Fibroblast of mammary gland (primary cell): ENCODE measurements at regions not wholly inside any gene's neighbourhood (a gene's known extent, or its start where the extent isn't known, plus 50 kb on each side); places are given as distances from the start of the nearest gene placed in this dataset.
"Not testable (repeated sequence)": the region's sequence is repeated elsewhere in the genome, so short reads cannot be mapped to it uniquely, and the experiment has no call there.

Source experiments
- DNase-seq: peaks from one replicate; pipeline ENCODE4 v3.0.0-alpha.2; 2010; ENCODE audit warnings: low read depth
- H3K4me3 ChIP-seq: 2 replicates; pipeline ENCODE4 v1.5.1; 2011; ENCODE audit warnings: low read depth, mild to moderate bottlenecking, low read length, moderate library complexity; ENCODE audit not compliant: control insufficient read depth
- TF ChIP-seq, protein P1 (sequence below): conservative IDR thresholded peaks from 2 replicates; pipeline ENCODE4 v1.5.1; 2011; ENCODE audit warnings: low read depth, low read length, inconsistent platforms; ENCODE audit not compliant: control insufficient read depth, insufficient read depth

DNA sequence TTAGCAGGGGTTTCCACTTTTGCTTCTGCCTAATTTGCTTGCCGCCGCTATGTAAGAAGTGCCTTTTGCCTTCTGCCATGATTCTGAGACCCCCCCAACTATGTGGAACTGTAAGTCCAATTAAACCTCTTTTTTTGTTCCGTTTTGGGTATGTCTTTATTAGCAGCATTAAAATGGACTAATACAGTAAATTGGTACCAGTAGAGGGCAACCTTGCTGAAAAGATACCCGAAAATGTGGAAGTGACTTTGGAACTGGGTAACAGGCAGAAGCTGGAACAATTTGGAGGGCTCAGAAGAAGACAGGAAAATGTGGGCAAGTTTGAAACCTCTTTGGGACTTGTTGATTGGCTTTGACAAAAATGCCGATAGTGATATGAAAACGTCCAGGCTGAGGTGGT lies 216.1 kb upstream of the FSIP2 start:
- TF ChIP-seq, protein P1, sequence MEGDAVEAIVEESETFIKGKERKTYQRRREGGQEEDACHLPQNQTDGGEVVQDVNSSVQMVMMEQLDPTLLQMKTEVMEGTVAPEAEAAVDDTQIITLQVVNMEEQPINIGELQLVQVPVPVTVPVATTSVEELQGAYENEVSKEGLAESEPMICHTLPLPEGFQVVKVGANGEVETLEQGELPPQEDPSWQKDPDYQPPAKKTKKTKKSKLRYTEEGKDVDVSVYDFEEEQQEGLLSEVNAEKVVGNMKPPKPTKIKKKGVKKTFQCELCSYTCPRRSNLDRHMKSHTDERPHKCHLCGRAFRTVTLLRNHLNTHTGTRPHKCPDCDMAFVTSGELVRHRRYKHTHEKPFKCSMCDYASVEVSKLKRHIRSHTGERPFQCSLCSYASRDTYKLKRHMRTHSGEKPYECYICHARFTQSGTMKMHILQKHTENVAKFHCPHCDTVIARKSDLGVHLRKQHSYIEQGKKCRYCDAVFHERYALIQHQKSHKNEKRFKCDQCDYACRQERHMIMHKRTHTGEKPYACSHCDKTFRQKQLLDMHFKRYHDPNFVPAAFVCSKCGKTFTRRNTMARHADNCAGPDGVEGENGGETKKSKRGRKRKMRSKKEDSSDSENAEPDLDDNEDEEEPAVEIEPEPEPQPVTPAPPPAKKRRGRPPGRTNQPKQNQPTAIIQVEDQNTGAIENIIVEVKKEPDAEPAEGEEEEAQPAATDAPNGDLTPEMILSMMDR, result no peak
- no peak for DNase-seq

DNA sequence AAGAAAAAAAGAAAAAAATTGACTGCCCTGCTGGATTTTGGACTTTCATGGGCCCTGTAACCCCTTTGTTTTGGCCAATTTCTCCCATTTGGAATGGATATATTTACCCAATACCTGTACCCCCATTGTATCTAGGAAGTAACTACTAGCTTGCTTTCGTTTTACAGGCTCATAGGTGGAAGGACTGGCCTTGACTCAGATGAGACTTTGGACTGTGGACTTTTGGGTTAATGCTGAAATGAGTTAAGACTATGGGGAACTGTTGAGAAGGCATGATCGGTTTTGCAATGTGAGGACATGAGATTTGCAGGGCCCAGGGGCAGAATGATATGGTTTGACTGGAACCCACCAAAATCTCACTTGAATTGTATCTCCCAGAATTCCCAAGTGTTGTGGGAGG lies 214.4 kb upstream of the FSIP2 start:
- not testable (repeated sequence) for DNase-seq, H3K4me3 ChIP-seq

More for the DNA sequence above, 216.1 kb upstream of the FSIP2 start:
- H3K4me3 ChIP-seq, result no peak overlapping the region

DNA sequence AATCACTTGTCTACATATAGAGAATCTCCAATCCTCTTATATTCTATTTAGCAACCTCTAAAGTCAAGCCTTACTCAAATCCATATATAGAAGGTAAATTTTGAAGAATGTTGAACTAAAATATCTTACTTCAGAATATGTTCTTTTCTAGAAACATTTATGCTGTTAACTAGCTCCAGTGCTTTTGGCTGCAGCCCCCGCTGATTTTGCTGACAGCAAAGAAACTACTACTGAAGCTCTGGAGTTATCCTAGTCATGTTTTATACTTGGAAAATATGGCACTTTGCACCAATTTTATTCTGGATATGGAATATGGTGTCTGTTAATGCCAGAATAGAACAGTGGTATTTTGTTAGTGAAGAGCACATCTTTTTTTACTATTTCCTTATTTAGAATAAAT lies 212.4 kb upstream of the FSIP2 start:
- DNase-seq, result no peak
- TF ChIP-seq, protein P1, result no peak
- no peak overlapping the region for H3K4me3 ChIP-seq

GRCh38 chr2:185531721-185532120 lies 206.9 kb upstream of the FSIP2 start:
- TF ChIP-seq, protein P1, result no peak
- DNase-seq, result no peak
- no peak overlapping the region for H3K4me3 ChIP-seq

DNA sequence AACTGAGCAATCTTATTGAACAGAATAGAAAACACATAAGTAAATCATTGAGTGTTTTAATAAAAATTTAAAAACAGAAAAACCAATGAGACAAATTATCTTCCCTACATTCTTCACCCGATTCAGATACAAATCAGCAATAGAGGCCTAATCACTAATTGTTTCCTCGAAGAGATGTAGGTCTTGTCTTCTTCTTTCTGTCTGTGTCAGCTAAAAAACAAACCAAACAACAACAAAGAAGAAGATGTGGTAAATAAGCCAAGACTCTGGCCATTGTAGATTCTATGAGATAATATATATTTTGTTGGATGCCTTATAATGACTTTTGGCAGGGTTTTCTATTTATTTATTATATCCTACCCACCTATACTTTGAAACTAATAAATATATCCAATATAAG lies 200.9 kb upstream of the FSIP2 start:
- DNase-seq, result no peak
- H3K4me3 ChIP-seq, result no peak overlapping the region
- TF ChIP-seq, protein P1, result no peak

GRCh38 chr2:185567196-185567595 lies 171.4 kb upstream of the FSIP2 start:
- no peak for DNase-seq
- H3K4me3 ChIP-seq, result no peak overlapping the region
- TF ChIP-seq, protein P1, result no peak

DNA sequence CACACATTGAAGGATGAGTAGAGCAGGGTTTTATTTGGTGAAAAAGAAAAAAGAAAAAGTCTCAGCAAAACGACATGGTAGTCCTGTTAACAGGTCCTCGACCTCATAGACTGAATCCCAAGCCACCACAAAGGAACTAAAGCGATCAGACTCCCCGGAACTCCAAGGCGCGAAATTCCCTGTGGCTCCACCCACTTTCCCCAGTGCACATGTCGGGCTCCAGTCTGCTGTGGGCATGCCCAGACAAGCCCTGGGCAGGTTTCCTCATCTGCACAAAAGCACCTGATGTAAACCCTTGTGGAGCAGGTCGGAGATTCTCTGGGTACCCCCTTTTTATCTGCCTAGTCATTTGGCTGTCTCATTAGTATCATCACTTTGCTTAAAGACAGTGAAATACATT lies 170.7 kb upstream of the FSIP2 start:
- DNase-seq, result no peak
- TF ChIP-seq, protein P1, result no peak

GRCh38 chr2:185578322-185578721 lies 160.3 kb upstream of the FSIP2 start:
- no peak for DNase-seq
- H3K4me3 ChIP-seq, result no peak overlapping the region
- TF ChIP-seq, protein P1, result no peak

More for the DNA sequence above, 170.7 kb upstream of the FSIP2 start:
- H3K4me3 ChIP-seq, result no peak overlapping the region
